ENCODE measurements at regions not wholly inside any gene's neighbourhood (a gene's known extent, or its start where the extent isn't known, plus 50 kb on each side); places are given as distances from the start of the nearest gene placed in this dataset.

DNA sequence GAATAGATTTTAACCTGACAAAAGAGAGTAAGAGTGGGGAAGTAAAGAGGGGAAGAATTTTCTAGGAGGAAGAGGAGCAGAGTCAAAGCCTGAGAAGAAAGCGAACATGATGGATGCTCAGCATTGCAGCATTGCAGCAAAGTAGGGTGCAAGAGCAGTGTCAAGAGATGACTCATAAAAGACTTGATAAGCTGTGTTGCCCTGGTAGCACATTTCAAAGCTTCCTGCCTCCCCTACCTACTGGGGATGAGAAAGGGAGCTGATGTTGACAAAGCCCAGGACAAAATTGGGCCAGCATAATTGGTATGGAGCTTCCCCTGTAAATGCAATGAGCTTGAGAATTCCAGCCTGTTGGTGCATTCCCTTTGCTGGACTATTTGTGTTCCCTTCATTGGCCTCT, 121.6 kb upstream of the ST8SIA2 start:
- Histone ChIP-seq H3K4me3 (ENCODE audit: low read length) (no peak overlapping the region), H3K9ac (ENCODE audit: extremely low read depth, low read length, poor library complexity, severe bottlenecking) (no peak overlapping the region), H3K4me1 (ENCODE audit: control insufficient read depth, insufficient read depth, low read length) (peaks cover 12% of the 10 kb centered on the region), H3K27me3 (ENCODE audit: control insufficient read depth, insufficient read depth, low read length, poor library complexity, severe bottlenecking) (no peaks in the 10 kb centered on the region), H3K27ac (ENCODE audit: low read depth, low read length) (no peak overlapping the region), H3K9me3 (ENCODE audit: control insufficient read depth, low read length) (no peaks in the 10 kb centered on the region), H3K36me3 (ENCODE audit: control insufficient read depth, insufficient read depth, low read length) (no peaks in the 10 kb centered on the region)
- 88 to 91% methylated on average over 1 of the region's 1 CpG for WGBS, 2 experiments (ENCODE audit: insufficient coverage in 1 of 2, insufficient read length in 1 of 2)
- Mint-ChIP-seq H3K9me3 (peaks cover 1% of the 10 kb centered on the region), H3K36me3 (ENCODE audit: low read depth) (no peaks in the 10 kb centered on the region), H3K4me3 (no peak overlapping the region), H3K27me3 (ENCODE audit: insufficient read depth) (peaks cover 2% of the 10 kb centered on the region), H3K27ac (no peak overlapping the region), H3K4me1 (peaks cover 25% of the 10 kb centered on the region)
- no peak for DNase-seq
- TF ChIP-seq, protein P1, sequence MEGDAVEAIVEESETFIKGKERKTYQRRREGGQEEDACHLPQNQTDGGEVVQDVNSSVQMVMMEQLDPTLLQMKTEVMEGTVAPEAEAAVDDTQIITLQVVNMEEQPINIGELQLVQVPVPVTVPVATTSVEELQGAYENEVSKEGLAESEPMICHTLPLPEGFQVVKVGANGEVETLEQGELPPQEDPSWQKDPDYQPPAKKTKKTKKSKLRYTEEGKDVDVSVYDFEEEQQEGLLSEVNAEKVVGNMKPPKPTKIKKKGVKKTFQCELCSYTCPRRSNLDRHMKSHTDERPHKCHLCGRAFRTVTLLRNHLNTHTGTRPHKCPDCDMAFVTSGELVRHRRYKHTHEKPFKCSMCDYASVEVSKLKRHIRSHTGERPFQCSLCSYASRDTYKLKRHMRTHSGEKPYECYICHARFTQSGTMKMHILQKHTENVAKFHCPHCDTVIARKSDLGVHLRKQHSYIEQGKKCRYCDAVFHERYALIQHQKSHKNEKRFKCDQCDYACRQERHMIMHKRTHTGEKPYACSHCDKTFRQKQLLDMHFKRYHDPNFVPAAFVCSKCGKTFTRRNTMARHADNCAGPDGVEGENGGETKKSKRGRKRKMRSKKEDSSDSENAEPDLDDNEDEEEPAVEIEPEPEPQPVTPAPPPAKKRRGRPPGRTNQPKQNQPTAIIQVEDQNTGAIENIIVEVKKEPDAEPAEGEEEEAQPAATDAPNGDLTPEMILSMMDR (conservative IDR thresholded peaks at IDR 0.05): no peak

DNA sequence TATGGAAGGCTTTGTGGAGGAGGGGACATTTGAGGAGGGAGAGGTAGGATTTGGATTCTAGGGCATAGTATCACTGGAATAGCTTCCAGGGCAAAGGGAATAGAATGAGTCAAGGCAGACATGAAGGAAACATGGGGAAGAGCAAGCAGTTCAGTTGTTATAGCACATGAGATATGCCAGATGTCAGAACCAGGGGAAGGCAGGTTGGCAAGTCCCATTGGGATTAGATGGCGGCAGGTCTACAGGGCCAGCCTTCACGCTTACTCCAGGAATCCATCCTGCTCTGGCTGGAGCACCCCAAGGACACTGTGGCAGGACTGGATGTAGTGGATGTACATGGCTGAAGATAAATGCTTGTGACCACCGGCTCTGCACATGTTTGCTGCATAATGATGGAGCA, 120.4 kb upstream of the ST8SIA2 start:
- Mint-ChIP-seq H3K27me3 (ENCODE audit: insufficient read depth) (peaks cover 2% of the 10 kb centered on the region), H3K36me3 (ENCODE audit: low read depth) (no peaks in the 10 kb centered on the region), H3K27ac (no peak overlapping the region), H3K4me1 (peaks cover 14% of the 10 kb centered on the region), H3K9me3 (peaks cover 1% of the 10 kb centered on the region), H3K4me3 (no peak overlapping the region)
- 99 to 100% methylated on average over 1 to 3 of the region's 3 CpGs for WGBS, 2 experiments (ENCODE audit: insufficient coverage in 1 of 2, insufficient read length in 1 of 2)
- DNase-seq: no peak
- no peaks in the 10 kb centered on the region for H3K36me3 ChIP-seq (ENCODE audit: control insufficient read depth, insufficient read depth, low read length)
- no peak overlapping the region for H3K27ac ChIP-seq (ENCODE audit: low read depth, low read length)
- H3K4me1 ChIP-seq (ENCODE audit: control insufficient read depth, insufficient read depth, low read length): peaks cover 2% of the 10 kb centered on the region
- H3K9ac ChIP-seq (ENCODE audit: extremely low read depth, low read length, poor library complexity, severe bottlenecking): no peak overlapping the region
- H3K4me3 ChIP-seq (ENCODE audit: low read length): no peak overlapping the region
- TF ChIP-seq, protein P1 (conservative IDR thresholded peaks at IDR 0.05): no peak
- H3K9me3 ChIP-seq (ENCODE audit: control insufficient read depth, low read length): no peaks in the 10 kb centered on the region
- no peaks in the 10 kb centered on the region for H3K27me3 ChIP-seq (ENCODE audit: control insufficient read depth, insufficient read depth, low read length, poor library complexity, severe bottlenecking)

DNA sequence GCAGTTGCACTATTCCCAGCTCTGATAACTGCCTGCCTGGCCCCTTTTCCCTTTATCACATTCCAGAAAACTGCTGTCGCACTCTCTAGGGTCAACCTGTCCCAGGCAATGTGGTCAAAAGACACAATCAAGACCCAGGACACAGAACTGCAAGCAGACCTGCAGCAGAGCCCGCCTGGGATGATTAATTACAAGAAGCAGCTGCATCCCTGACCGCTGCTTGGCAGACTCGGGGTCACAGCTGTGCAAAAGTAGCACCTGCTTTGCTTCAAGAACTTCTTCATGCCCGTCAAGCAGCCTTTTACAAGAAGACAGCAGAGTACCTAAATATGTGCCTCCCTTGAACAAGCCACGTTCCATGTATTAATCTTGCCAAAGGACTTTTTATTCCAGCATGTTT, 120.0 kb upstream of the ST8SIA2 start:
- DNase-seq: no peak
- H3K9ac ChIP-seq (ENCODE audit: extremely low read depth, low read length, poor library complexity, severe bottlenecking): no peak overlapping the region
- H3K4me1 ChIP-seq (ENCODE audit: control insufficient read depth, insufficient read depth, low read length): peaks cover 2% of the 10 kb centered on the region
- Mint-ChIP-seq H3K9me3 (peaks cover 1% of the 10 kb centered on the region), H3K27me3 (ENCODE audit: insufficient read depth) (peaks cover 2% of the 10 kb centered on the region), H3K4me3 (no peak overlapping the region), H3K27ac (no peak overlapping the region), H3K36me3 (ENCODE audit: low read depth) (no peaks in the 10 kb centered on the region), H3K4me1 (peaks cover 12% of the 10 kb centered on the region)
- H3K4me3 ChIP-seq (ENCODE audit: low read length): no peak overlapping the region
- 92 to 95% methylated on average over 6 of the region's 6 CpGs for WGBS, 2 experiments (ENCODE audit: insufficient coverage in 1 of 2, insufficient read length in 1 of 2)
- no peak overlapping the region for H3K27ac ChIP-seq (ENCODE audit: low read depth, low read length)
- no peaks in the 10 kb centered on the region for H3K36me3 ChIP-seq (ENCODE audit: control insufficient read depth, insufficient read depth, low read length)
- H3K27me3 ChIP-seq (ENCODE audit: control insufficient read depth, insufficient read depth, low read length, poor library complexity, severe bottlenecking): no peaks in the 10 kb centered on the region
- H3K9me3 ChIP-seq (ENCODE audit: control insufficient read depth, low read length): no peaks in the 10 kb centered on the region
- TF ChIP-seq, protein P1 (conservative IDR thresholded peaks at IDR 0.05): no peak

Data from endodermal cell (in vitro differentiated cells).